ENCODE measurements at regions not wholly inside any gene's neighbourhood (a gene's known extent, or its start where the extent isn't known, plus 50 kb on each side); places are given as distances from the start of the nearest gene placed in this dataset.

DNA sequence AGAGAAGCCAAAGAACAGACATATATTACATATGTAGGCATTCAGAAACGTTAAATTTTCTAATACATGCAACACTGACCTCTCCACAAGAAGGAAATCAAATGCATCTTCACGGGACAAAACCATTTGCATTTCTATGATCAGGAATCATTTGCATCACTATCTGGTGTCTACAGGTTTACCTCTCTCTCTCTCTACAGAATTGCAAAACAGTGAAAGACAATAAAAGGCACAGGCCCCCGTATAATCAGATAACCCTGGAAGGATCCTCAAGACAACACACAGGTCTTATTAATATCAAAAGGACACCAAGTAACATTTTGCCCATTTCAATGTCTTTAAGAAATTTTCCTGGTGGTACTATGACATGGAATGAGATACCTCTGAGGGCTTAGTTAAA is 306.3 kb downstream of the GPAM start:
- H3K36me3 Mint-ChIP-seq (ENCODE audit: low read depth) = no peaks in the 10 kb centered on the region

DNA sequence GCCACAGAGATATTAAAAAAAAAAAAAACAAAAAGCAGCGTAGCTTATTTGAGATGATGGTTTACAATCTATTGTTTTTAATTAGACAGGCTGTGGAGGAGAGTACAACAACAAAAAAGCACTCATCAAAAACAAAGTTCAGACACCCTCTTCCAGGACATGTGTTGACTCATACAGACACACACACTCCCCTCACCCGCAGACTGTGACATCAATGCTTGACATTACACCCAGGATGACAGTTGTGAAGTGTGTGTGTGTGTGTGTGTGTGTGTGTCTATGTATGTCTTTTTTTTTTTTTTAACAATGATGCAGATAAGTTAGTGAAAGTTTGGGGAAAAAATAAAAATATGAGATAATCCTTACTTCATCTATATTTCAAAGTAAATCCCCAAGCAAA is 303.6 kb downstream of the GPAM start:
- DNase-seq (ENCODE audit: low spot score) = no peak
- Mint-ChIP-seq H3K36me3 (ENCODE audit: low read depth) (no peaks in the 10 kb centered on the region), H3K27me3 (ENCODE audit: insufficient read depth) (no peaks in the 10 kb centered on the region), H3K9me3 (peaks cover 4% of the 10 kb centered on the region), H3K4me1 (ENCODE audit: low read depth) (no peaks in the 10 kb centered on the region), H3K27ac (no peak overlapping the region), H3K4me3 (no peak overlapping the region)
- intact Hi-C loops (cut with micrococcal nuclease) = no loop called here

More for the DNA sequence above, 306.3 kb downstream of the GPAM start:
- no peak overlapping the region for H3K27ac Mint-ChIP-seq
- no peak for DNase-seq (ENCODE audit: low spot score)
- H3K9me3 Mint-ChIP-seq = peaks cover 4% of the 10 kb centered on the region
- no peaks in the 10 kb centered on the region for H3K27me3 Mint-ChIP-seq (ENCODE audit: insufficient read depth)
- intact Hi-C loops (cut with micrococcal nuclease) = no loop called here
- no peak overlapping the region for H3K4me3 Mint-ChIP-seq
- H3K4me1 Mint-ChIP-seq (ENCODE audit: low read depth) = no peaks in the 10 kb centered on the region

DNA sequence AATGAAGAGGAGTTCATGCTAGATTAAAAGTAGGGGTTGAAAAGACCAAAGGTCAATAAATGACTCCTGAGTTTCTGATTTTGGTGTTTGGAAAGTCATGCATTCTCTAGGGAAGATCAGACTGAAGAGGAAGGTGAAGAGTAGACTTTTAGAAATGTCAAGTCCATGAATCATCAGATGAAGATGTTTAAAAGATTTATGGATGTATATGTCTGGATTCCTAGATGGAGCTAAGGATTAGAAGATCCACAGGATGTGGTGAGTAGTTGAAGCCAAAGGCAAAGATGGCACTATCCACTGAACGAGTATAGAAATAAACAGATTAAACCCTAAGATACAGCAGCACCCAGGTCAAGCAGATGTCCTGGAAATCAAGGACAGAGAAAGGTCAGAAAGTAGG is 298.5 kb downstream of the GPAM start:
- Mint-ChIP-seq H3K4me1 (ENCODE audit: low read depth) (no peaks in the 10 kb centered on the region), H3K9me3 (no peaks in the 10 kb centered on the region)

DNA sequence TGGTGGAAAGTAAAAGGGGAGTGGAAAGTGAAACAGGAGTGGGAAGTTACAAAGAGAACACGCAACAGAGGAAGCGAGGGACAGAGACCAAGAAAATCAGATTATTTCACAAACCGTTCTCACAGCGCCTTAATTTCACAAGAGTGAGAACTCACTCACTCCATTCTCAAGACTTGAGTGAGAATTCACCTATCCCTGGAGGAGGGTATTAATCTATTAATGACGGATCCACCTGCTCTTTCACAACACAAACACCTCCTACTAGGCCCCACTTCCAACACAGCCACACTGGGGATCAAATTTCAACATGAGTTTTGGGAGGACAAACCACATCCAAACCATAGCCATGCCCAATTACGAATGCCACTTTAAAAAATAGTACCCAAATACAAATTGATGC is 297.6 kb downstream of the GPAM start:
- Mint-ChIP-seq H3K4me1 (ENCODE audit: low read depth) (no peaks in the 10 kb centered on the region), H3K9me3 (no peaks in the 10 kb centered on the region), H3K36me3 (ENCODE audit: low read depth) (no peaks in the 10 kb centered on the region), H3K27me3 (ENCODE audit: insufficient read depth) (no peaks in the 10 kb centered on the region), H3K4me3 (no peak overlapping the region), H3K27ac (no peak overlapping the region)
- DNase-seq (ENCODE audit: low spot score) = no peak
- intact Hi-C loops (cut with micrococcal nuclease) = no loop called here

More for the DNA sequence above, 298.5 kb downstream of the GPAM start:
- DNase-seq (ENCODE audit: low spot score) = no peak
- no peaks in the 10 kb centered on the region for H3K27me3 Mint-ChIP-seq (ENCODE audit: insufficient read depth)
- no peak overlapping the region for H3K27ac Mint-ChIP-seq
- intact Hi-C loops (cut with micrococcal nuclease) = no loop called here
- H3K4me3 Mint-ChIP-seq = no peak overlapping the region
- H3K36me3 Mint-ChIP-seq (ENCODE audit: low read depth) = no peaks in the 10 kb centered on the region

DNA sequence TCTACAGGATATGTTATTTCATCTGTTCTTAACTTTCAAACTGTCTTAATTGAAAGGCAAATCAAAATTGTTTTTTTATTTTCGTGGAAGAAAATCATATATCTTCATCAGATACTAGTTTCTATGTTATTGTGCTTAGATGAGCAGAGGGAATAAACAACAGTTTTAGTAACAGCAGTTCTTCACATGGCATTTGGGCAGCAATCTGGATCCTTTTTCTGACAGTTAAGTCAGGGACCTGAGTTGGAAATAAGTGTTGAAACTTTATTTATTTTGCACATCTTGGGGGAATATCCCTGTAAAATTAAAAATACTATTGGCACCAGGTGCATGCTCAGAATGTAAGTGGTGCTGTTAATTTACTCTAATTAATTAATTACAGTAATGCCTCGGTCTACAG is 296.3 kb downstream of the GPAM start:
- Mint-ChIP-seq H3K4me3 (no peak overlapping the region), H3K27ac (no peak overlapping the region), H3K4me1 (ENCODE audit: low read depth) (no peaks in the 10 kb centered on the region), H3K9me3 (no peaks in the 10 kb centered on the region), H3K27me3 (ENCODE audit: insufficient read depth) (no peaks in the 10 kb centered on the region), H3K36me3 (ENCODE audit: low read depth) (no peaks in the 10 kb centered on the region)
- no peak for DNase-seq (ENCODE audit: low spot score)
- intact Hi-C loops (cut with micrococcal nuclease) = no loop called here

DNA sequence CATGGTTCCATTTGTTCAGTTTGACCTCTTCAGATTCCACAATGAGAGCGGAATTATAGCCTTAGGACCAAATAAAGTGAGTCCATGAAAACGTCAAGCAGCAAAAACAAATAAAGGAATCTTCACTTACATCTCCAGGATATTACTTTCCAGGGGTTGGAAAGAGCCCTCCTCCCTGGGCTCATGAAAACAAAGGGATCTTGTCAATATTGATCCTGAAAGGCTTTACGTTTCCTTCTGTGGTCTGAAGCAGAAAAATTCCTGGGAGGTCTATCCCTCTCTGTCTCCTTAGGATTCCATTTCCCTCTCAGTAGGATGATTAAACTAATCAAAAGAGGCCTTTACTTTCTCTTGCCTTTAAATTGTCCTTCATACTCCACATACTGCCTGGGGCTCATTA is 293.5 kb downstream of the GPAM start:
- intact Hi-C loops (cut with micrococcal nuclease) = no loop called here
- DNase-seq (ENCODE audit: low spot score) = no peak
- Mint-ChIP-seq H3K9me3 (no peaks in the 10 kb centered on the region), H3K27me3 (ENCODE audit: insufficient read depth) (no peaks in the 10 kb centered on the region), H3K4me1 (ENCODE audit: low read depth) (no peaks in the 10 kb centered on the region), H3K36me3 (ENCODE audit: low read depth) (no peaks in the 10 kb centered on the region), H3K27ac (no peak overlapping the region), H3K4me3 (no peak overlapping the region)

DNA sequence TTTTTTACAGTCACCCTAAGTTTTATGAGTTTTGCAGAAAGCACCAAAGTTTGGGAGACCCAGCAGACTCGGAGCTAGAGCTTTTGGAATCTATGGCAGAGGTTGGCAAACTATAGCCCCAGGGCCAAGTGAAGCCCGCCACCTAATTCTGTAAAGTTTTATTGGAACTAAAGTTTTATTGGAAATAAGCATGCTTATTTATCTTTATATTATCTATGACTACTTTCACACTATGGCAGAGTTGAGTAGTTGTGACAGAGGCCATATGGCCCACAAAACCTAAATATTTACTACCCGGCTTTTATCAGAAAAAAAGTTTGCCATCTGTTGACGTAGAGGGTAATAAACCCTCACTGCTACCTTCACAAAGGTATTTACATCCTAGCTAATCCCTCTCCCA is 267.6 kb downstream of the GPAM start:
- DNase-seq (ENCODE audit: low spot score) = no peak
- H3K27ac Mint-ChIP-seq = no peak overlapping the region
- no peaks in the 10 kb centered on the region for H3K36me3 Mint-ChIP-seq (ENCODE audit: low read depth)
- H3K4me1 Mint-ChIP-seq (ENCODE audit: low read depth) = no peaks in the 10 kb centered on the region
- H3K9me3 Mint-ChIP-seq = no peaks in the 10 kb centered on the region
- intact Hi-C loops (cut with micrococcal nuclease) = no loop called here
- H3K4me3 Mint-ChIP-seq = no peak overlapping the region
- H3K27me3 Mint-ChIP-seq (ENCODE audit: insufficient read depth) = no peaks in the 10 kb centered on the region

DNA sequence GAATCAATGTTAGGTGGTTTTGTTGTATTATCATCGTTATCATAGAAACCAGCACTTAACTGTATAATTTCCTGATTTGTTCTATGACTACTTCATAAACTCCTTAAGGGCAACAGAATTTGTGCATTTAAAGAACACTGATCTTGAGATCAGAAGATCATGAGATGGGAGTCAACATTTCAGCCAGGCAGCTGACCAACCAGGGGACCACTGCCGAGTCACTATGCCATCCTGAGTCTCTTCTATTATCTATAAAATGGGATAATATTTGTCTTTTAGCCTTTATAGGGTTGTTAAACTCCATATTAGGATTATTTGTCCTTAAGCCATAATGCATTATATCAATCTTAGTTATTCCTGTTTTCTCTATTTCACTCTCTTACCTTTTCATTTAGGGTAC is 261.7 kb downstream of the GPAM start:
- Mint-ChIP-seq H3K9me3 (no peaks in the 10 kb centered on the region), H3K4me1 (ENCODE audit: low read depth) (no peaks in the 10 kb centered on the region), H3K4me3 (no peak overlapping the region), H3K36me3 (ENCODE audit: low read depth) (no peaks in the 10 kb centered on the region), H3K27me3 (ENCODE audit: insufficient read depth) (no peaks in the 10 kb centered on the region), H3K27ac (no peak overlapping the region)
- intact Hi-C loops (cut with micrococcal nuclease) = no loop called here
- no peak for DNase-seq (ENCODE audit: low spot score)

DNA sequence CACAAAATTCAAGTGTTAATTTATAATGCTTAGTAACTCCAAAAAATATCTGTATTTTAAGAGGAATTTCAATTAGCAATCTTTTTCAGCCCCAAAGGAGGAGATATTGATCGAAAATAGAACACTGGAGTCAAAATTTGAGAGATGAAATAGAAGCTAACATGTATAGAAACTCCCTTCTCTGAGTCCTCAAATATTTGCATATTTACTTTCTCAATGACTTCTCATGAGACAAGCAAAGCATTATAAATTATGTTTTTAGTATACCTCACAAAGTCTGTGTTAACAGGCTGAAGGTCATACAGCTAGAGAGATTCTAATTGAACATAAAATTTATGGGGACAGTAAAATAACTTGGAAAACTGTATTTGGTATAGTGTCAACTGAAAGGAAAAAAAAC is 260.5 kb downstream of the GPAM start:
- Mint-ChIP-seq H3K9me3 (no peaks in the 10 kb centered on the region), H3K27ac (no peak overlapping the region), H3K4me3 (no peak overlapping the region), H3K4me1 (ENCODE audit: low read depth) (no peaks in the 10 kb centered on the region), H3K27me3 (ENCODE audit: insufficient read depth) (no peaks in the 10 kb centered on the region), H3K36me3 (ENCODE audit: low read depth) (no peaks in the 10 kb centered on the region)
- intact Hi-C loops (cut with micrococcal nuclease) = no loop called here
- no peak for DNase-seq (ENCODE audit: low spot score)

DNA sequence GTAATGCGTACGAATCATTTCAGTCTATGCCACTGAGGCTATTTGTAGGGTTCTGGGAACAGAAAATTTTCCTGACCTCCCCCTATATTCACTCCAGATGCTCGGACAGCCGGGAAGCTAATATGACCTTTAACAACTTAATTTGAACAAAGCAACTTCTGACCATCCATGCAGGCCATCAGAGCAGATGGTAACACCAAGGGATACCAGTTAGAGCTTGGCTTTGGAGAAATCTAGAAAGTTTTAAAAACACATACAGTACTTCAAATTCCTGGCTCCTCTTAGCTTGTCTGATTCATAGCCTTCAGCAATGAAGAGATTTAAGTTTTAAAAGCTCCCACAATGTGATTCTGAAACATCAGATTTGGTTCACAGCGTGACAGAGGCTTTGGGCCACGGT is 257.3 kb downstream of the GPAM start:
- Mint-ChIP-seq H3K36me3 (ENCODE audit: low read depth) (no peaks in the 10 kb centered on the region), H3K9me3 (no peaks in the 10 kb centered on the region), H3K27ac (no peak overlapping the region), H3K4me3 (no peak overlapping the region), H3K27me3 (ENCODE audit: insufficient read depth) (no peaks in the 10 kb centered on the region), H3K4me1 (ENCODE audit: low read depth) (no peaks in the 10 kb centered on the region)
- intact Hi-C loops (cut with micrococcal nuclease) = no loop called here
- no peak for DNase-seq (ENCODE audit: low spot score)

DNA sequence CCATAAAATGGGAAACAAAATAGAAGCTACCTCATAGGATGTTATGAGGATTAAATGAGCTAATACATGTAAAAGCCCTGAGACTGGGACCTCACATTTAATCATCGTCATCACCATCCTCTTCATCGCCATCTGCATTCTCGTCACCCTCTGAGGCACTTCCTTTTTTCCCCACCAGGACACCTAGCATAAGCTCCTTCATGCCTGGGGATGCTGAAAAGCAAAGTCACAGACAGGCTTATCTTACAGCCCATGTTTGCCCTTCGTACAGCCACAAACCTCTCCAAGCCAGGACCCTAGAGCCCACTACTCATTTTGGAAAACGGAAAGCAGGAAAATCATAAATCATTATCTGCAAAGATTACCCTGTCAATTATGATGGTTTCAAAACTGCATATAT is 249.6 kb downstream of the GPAM start:
- Mint-ChIP-seq H3K4me3 (no peak overlapping the region), H3K36me3 (ENCODE audit: low read depth) (no peaks in the 10 kb centered on the region), H3K9me3 (no peaks in the 10 kb centered on the region), H3K27ac (no peak overlapping the region), H3K27me3 (ENCODE audit: insufficient read depth) (no peaks in the 10 kb centered on the region), H3K4me1 (ENCODE audit: low read depth) (no peaks in the 10 kb centered on the region)
- no peak for DNase-seq (ENCODE audit: low spot score)
- intact Hi-C loops (cut with micrococcal nuclease) = no loop called here

DNA sequence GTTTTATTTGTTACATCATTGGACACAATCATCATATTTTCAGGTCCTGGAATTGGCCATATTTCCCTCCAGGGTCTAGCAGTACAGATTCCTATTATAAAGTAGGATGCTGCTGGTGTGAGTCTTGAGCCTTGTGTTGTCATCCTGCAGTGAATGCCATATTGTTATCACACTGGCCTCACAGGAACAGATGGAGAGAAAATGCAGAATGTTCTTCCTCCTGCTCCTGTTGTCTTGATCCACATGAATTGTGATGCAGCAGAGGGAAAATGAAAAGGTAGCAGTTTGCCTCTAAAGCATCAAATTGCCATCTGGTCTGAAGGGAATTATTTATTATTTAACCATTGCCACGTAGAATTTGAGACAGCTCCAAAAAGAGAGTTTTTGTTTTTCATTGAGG is 248.6 kb downstream of the GPAM start:
- Mint-ChIP-seq H3K27ac (no peak overlapping the region), H3K27me3 (ENCODE audit: insufficient read depth) (no peaks in the 10 kb centered on the region), H3K9me3 (no peaks in the 10 kb centered on the region), H3K36me3 (ENCODE audit: low read depth) (no peaks in the 10 kb centered on the region), H3K4me1 (ENCODE audit: low read depth) (no peaks in the 10 kb centered on the region), H3K4me3 (no peak overlapping the region)
- intact Hi-C loops (cut with micrococcal nuclease) = no loop called here
- DNase-seq (ENCODE audit: low spot score) = no peak

DNA sequence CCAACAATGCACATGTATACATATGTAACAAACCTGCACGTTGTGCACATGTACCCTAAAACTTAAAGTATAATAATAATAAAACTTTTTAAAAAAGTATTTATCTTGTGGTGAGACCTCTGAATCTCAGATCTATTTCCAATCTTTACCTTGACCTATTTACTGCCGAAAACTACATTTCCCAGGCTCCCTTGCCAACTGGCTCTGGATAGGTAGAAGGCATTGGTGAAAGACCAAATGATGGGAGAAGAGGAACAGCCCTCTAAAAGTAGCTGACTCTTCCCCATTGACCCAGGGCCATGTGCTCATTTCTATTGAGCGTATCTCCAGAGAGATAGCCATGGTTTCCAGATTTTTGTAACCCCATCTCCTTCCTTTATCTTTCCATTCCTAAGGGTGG is 247.4 kb downstream of the GPAM start:
- Mint-ChIP-seq H3K4me3 (no peak overlapping the region), H3K9me3 (no peaks in the 10 kb centered on the region), H3K4me1 (ENCODE audit: low read depth) (no peaks in the 10 kb centered on the region), H3K27ac (no peak overlapping the region), H3K36me3 (ENCODE audit: low read depth) (no peaks in the 10 kb centered on the region), H3K27me3 (ENCODE audit: insufficient read depth) (no peaks in the 10 kb centered on the region)
- intact Hi-C loops (cut with micrococcal nuclease) = no loop called here
- DNase-seq (ENCODE audit: low spot score) = no peak

DNA sequence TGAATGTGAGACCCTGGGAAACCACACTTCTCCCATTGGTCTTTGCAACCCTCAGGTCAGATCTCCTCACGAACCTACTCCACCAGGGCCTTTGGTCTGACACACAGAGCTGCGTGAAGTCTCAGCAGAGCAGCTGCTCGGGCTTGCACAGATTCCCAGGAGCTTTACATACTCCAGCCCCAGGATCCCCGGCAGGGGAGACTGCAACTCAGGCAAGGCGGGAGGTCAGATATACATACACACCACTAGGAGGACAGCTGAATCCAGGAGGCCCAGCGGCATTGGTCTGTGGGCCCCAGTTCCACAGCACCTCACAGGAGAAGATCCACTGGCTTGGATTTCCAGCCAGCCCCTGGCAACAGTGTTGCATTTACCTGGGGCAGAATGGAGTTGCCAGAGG is 239.2 kb downstream of the GPAM start:
- Mint-ChIP-seq H3K27me3 (ENCODE audit: insufficient read depth) (no peaks in the 10 kb centered on the region), H3K9me3 (no peaks in the 10 kb centered on the region), H3K4me3 (no peak overlapping the region), H3K36me3 (ENCODE audit: low read depth) (no peaks in the 10 kb centered on the region), H3K4me1 (ENCODE audit: low read depth) (no peaks in the 10 kb centered on the region), H3K27ac (no peak overlapping the region)
- intact Hi-C loops (cut with micrococcal nuclease) = no loop called here
- no peak for DNase-seq (ENCODE audit: low spot score)

All from activated T-helper 1 cell treated with anti-CD3 and anti-CD28 coated beads, Interleukin-12 subunit alpha, Interleukin-12 subunit beta, Interleukin-2, Interleukin-4 antibody, amounts not matched to agents 30 ng/mL and 10 ng/mL and 1 ng/mL, durations not matched to agents 14 hours and 24 hours and 36 hours (primary cell).